HG03064 (cell line): ENCODE measurements at regions not wholly inside any gene's neighbourhood (a gene's known extent, or its start where the extent isn't known, plus 50 kb on each side); places are given as distances from the start of the nearest gene placed in this dataset.
"Not testable (repeated sequence)": the region's sequence is repeated elsewhere in the genome, so short reads cannot be mapped to it uniquely, and the experiment has no call there.

Experiments used
- ATAC-seq: cut with Tn5 transposase; IDR thresholded peaks from one replicate; pipeline ENCODE4 v1.9.1; 2021; ENCODE audit warnings: low read depth; ENCODE audit not compliant: unreplicated experiment

GRCh38 chr13:59360108-59360507, 803.6 kb downstream of the DIAPH3 start:
- ATAC-seq: peak; percentile 65

DNA sequence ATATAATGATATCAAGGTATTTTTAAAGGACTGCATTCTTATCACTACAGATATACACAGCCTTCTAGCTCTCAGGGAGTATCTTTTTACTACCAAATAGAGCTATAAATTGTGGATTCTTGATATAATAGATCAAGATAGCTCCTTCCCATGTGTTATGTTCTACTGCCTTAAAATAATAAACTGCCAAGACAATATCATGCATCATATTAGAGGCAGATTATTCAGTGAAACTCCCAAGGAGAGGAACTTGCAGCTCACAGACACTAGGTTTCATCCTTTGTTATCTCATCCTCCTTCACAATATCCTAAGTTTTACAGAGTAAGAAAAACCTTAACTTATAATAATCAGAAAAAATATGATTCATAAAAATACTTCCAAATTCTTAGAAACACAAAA, 802.8 kb downstream of the DIAPH3 start:
- ATAC-seq: no peak

- no peak for ATAC-seq
Observed at GRCh38 chr13:59363313-59363712, 800.4 kb downstream of the DIAPH3 start.

- no peak for ATAC-seq
Observed at GRCh38 chr13:59363947-59364346, 799.8 kb downstream of the DIAPH3 start.

DNA sequence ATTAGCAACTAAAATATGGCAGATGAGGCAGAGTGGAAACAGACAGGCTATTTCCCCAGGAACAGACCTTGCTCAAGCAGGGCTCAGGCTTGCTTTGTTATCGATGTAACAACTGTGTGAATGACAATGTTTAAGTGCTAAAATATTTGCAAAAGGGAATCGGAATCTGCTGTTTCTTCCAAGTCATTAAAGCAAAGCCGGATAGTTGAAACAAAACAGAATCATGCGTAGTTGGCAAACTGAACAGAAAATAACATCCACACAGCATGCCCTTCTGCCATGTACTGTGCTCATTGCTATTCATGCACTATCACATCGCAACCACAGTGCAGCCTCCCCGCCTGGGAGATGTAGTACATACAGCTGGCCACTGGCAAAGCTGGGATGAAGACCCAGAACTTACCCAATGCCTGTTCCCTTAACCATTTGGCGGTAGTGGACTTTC, 799.1 kb downstream of the DIAPH3 start:
- no peak for ATAC-seq

GRCh38 chr13:59367467-59367866, 796.3 kb downstream of the DIAPH3 start:
- no peak for ATAC-seq

- no peak for ATAC-seq
Observed at GRCh38 chr13:59367904-59368303, 795.8 kb downstream of the DIAPH3 start.

GRCh38 chr13:59368693-59369092, 795.0 kb downstream of the DIAPH3 start:
- ATAC-seq: no peak

GRCh38 chr13:59371229-59371628, 792.5 kb downstream of the DIAPH3 start:
- no peak for ATAC-seq

DNA sequence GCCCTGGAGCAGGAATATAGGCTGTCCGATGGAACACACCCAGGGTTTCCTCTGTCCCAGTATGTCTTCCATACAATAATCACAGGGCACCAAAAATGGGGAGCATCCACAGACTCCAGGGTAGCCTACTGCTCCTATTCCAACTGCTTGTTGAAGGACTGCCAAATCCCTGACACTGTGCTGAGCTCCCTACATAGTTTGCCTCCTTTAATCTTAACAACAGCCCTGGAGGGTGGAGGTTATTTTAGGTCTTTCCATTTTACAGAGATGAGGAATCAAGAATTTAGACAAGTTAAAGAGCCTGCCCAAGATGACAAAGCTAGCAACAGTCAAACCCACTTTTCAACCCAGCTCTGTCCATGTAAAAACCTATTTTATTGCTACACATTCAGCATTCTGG, 790.4 kb downstream of the DIAPH3 start:
- no peak for ATAC-seq

DNA sequence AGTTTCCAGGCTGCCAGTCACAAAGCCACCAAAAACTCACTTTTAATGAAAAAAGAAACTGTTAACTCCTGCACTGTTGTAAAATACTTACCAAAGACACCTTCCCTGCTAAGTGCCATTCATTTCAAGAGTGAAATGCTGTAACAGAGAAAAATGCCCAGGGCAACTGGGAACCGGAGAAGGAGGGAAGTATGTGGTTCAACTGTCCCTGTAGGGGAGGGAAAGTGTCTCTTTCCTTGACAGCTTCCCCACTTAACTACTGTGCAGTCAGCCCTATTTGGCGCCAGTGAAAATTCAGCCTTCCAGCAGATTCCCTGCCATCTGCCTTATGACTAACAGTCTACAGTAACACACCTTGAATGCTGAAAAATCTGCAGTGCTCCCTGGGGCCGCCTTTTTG, 789.0 kb downstream of the DIAPH3 start:
- no peak for ATAC-seq

DNA sequence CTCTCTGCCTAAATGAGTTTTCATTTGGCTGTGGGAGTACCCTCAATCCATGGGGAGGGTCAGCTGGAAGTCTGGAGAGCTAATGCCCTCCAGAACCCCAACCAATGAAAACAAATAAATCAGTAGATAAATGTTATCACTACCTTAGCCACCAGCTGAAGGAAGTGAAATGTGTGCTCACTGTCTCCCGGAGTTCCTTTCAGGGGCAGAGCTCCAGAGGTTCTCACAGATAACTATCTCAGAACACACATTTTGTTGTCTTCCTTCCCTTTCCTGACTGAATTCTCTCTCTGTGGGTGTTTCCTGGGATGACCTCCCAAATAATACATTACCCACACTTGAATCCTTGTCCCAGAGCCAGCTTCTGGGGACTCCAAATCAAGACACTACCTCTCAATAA, 779.6 kb downstream of the DIAPH3 start:
- no peak for ATAC-seq

DNA sequence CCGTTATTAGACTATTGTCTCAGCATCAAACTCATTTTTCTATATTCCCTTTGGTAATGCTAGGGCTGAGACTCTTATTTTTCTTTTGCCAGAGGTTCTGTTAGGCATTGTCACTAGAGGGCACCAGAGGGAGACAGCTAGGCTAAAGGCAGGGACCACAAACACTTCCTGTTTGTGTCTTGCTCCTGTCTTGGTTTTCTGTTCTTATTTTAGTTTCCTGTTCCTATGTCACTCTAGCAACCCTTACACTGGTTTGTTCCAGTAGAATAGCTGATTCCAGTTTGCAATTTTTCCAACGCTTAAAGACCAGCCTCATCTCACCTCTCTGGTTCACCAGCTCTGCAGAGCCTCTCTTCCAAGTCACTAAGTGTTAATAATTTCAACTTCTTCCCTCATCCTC, 772.0 kb downstream of the DIAPH3 start:
- ATAC-seq: peak; percentile 99

DNA sequence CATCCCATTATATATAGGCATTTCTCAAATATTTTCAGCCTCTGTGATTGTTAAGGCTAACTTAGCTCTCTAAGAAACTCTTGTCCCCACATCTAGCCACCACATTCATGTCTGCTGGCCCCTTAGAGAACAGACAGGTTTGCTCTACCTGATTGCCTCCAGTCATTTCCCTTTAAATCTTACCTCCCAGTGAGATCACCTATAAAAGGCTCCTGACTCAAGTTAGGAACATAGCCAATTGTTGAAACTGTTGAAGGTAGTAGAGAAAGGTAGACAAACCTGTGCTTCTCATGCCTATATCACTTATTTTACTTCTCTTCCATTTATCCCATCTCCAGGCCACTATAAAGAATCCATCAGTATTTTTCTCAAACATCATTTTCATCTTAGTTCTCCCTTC, 771.4 kb downstream of the DIAPH3 start:
- ATAC-seq: no peak

GRCh38 chr13:59394496-59394895, 769.2 kb downstream of the DIAPH3 start:
- ATAC-seq: no peak

DNA sequence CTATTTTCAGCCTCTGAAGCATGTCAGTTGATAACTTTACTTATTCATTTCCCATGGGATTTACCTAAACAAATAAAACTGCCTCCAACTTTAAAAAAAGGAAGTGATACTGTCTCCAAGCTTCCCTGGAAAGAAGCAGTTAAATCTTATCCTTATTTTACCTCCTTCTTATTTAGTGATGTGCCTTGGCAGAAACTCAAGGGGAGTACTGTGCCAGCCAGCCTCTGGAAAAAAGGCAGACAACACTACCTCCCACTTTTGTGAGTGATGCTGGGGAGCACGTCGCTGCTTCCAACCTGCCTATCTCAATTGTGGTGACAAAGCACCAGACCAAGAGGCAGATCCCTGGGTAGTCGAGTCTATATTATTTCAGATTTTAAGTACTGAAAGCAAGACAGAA, 765.6 kb downstream of the DIAPH3 start:
- no peak for ATAC-seq

- ATAC-seq: no peak
Observed at GRCh38 chr13:59398661-59399060, 765.1 kb downstream of the DIAPH3 start.

DNA sequence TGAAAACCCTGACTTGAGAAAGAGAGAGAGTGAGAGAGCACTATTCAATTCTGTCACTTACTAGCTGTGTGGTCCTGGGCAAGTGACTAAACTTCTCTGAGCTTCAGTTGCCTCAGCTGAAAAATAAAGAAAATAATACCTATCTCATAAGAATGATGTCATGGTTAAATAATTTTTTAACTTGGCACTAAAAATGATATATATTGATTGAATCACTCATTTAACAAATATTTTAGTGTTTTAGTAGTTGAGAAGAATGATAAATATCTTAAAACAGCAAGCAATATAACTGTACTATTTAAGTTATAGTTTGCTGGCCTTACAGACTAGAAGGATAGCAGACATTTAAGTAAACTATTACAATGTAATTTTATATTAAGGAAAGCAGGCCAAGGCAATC, 764.2 kb downstream of the DIAPH3 start:
- no peak for ATAC-seq

- no peak for ATAC-seq
Observed at GRCh38 chr13:59404331-59404730, 759.4 kb downstream of the DIAPH3 start.

- not testable (repeated sequence) for ATAC-seq
Observed at GRCh38 chr13:59407251-59407650, 756.5 kb downstream of the DIAPH3 start.

DNA sequence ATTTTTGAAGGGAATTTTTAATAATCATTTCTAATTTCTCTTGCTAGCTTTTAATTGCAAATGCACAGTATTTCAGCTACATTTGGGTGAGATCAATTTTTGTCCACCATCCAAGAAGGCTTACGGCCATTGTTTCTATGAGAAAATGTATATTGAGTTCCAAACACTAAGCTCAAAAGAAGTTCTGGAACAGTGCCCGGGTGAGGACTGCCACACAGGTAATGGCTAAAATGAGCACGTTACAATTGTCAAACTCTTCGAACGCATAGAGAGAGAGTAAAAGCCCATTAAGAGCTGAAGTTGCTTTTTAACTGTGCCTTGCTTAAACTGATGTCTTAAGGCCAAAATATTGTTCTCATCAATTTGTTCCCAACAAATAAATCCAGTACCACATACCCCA, 755.0 kb downstream of the DIAPH3 start:
- no peak for ATAC-seq

- ATAC-seq: no peak
Observed at GRCh38 chr13:59409211-59409610, 754.5 kb downstream of the DIAPH3 start.

DNA sequence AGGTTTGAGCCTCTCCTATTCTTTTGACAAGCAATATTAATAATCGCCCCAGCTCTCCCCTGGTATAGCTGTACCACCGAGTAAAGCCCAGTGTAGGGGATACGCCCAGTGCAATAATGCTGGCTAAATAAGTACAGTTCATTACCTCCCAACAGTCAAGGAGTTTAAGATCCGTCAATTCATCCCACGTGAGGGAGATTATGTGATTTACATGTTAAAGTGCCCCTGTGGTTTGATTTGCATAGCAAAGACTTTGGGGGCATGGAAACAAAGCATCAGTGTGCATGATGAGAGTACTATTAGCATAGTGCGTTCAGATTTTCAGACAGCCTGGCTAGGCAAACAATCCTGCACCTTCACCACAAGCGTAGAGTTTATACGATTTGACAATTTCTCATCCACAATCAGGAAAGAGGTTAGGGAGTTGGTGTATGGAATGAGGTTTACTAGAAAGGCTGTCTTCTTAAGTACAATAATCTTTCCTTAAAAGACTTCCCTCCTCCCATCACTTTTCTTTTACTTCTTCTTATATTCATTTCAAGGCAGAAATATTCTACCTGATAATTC, 754.0 kb downstream of the DIAPH3 start:
- ATAC-seq: no peak
